Inferior parietal cortex (tissue), 1 donor: ENCODE measurements at regions not wholly inside any gene's neighbourhood (a gene's known extent, or its start where the extent isn't known, plus 50 kb on each side); places are given as distances from the start of the nearest gene placed in this dataset.
"Not testable (repeated sequence)": the region's sequence is repeated elsewhere in the genome, so short reads cannot be mapped to it uniquely, and the experiment has no call there.

Source experiments
- DNase-seq: peaks from one replicate; pipeline ENCODE4 v3.0.0-alpha.2; 2016; ENCODE audit errors: extremely low spot score

GRCh38 chr12:70069221-70070105 is 173.8 kb upstream of the CNOT2 start:
- no peak for DNase-seq

GRCh38 chr12:70070494-70071007 is 172.7 kb upstream of the CNOT2 start:
- no peak for DNase-seq

GRCh38 chr12:70074510-70074909 is 168.7 kb upstream of the CNOT2 start:
- no peak for DNase-seq

- no peak for DNase-seq
These were observed 165.8 kb upstream of the CNOT2 start for GRCh38 chr12:70077441-70077840.

DNA sequence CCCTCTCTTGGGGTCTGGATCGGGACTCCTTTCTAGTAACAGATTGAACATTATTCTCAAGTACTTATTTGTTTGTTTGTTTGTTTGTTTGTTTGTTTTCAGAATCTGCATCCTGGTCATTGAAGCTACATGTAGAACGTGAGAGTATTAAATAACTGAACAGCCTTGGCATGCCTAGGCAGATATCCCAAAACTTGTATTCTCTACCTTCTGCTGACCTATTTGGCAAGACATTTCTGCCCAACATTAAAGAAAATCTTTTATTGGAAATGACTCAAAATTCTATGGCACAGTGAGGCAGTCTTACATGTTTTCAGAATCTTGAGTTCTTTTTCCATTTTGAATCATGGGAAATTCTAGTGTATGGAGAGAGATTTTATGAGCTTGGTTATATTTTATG is 165.1 kb upstream of the CNOT2 start:
- no peak for DNase-seq

DNA sequence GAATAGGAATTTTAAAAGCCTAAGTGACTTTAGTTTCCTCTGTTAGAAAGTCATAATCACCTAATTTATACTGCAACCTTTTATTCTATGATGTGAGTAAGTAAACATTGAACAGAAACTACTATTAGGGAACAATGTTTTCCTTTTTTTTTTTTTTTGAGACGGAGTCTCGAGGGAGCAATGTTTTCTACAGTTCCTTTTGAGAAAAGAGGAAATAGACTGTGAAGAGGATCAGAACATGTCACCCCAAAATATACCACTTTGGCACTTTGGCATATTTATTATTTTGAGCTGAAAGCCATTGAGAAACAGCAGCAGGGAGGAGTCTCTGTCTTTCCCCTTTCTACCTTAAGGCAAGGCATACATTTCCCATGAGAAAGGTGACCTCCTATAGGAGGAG is 162.7 kb upstream of the CNOT2 start:
- DNase-seq = no peak

GRCh38 chr12:70082997-70083676 is 160.1 kb upstream of the CNOT2 start:
- no peak for DNase-seq

DNA sequence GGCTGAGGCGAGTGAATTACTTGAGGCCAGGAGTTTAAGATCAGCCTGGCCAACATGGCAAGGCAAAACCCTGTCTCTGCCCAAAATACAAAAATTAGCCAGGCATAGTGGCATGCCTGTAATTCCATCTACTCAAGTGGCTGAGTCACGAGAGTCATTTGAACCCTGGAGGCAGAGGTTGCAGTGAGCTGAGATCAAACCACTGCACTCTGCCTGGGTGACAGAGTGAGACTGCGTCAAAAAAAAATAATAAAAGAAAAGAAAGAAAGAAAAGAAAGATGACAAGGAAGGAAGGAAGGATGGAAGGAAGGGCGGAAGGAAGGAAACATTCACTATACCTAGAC is 159.6 kb upstream of the CNOT2 start:
- no peak for DNase-seq

DNA sequence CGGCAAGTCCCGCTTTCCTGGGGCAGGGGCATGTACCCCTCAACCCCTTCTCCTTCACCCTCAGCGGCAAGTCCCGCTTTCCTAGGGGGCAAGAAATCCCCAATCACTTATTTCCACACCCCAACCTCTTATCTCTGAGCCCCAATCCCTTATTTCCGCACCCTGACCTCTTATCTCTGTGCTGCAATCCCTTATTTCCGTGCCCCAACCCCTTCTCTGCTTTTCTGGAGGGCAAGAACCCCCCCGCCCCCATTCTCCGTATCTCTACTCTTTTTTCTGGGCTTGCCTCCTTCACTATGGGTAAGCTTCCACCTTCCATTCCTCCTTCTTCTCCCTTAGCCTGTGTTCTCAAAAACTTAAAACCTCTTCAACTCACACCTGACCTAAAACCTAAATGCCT is 156.9 kb upstream of the CNOT2 start:
- not testable (repeated sequence) for DNase-seq

- DNase-seq = no peak
These were observed 152.2 kb upstream of the CNOT2 start for GRCh38 chr12:70091021-70091521.

GRCh38 chr12:70094467-70094866 is 148.8 kb upstream of the CNOT2 start:
- no peak for DNase-seq

- DNase-seq = no peak
These were observed 146.3 kb upstream of the CNOT2 start for GRCh38 chr12:70096759-70097410.

GRCh38 chr12:70101064-70101463 is 142.2 kb upstream of the CNOT2 start:
- no peak for DNase-seq

- no peak for DNase-seq
These were observed 136.9 kb upstream of the CNOT2 start for GRCh38 chr12:70106347-70106746.

- no peak for DNase-seq
These were observed 133.1 kb upstream of the CNOT2 start for GRCh38 chr12:70110085-70110484.

DNA sequence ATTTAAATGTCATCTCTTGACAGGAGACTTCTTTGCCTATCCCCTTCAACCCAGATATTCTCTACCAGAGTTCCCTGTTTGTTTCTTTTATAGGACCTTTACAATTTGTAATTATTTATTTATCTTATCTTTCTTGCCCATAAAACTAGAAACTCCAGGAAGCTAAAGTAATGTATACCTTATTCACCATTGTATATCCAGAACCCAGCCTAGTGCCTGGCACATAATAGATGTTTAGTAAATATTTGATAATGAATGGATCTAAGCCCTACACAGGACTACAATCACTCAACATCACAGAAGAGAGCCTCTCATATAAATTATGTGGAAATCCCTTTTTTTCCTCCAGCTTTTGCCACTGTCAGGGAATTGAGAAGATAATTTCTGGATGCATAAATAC is 125.6 kb upstream of the CNOT2 start:
- no peak for DNase-seq

DNA sequence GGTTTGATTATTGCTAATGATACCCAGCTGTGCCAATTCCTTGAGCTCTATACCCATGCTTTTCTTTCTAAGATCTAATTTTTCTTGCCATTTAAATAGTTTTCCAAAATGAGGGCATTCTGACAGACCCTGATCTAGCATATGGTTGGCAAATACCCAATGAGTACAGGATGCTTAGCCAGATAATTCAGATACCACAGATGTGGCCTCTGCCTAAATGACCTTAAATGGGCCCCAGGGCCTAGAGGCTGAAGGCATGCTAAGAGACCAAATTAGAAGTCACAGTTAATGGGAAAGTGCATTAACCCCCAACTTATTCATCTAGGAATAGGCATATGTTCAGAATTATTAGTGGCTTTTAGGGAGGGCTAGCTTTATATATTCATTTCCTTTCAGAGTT is 122.3 kb upstream of the CNOT2 start:
- DNase-seq = no peak

GRCh38 chr12:70121562-70121961 is 121.7 kb upstream of the CNOT2 start:
- DNase-seq = no peak

DNA sequence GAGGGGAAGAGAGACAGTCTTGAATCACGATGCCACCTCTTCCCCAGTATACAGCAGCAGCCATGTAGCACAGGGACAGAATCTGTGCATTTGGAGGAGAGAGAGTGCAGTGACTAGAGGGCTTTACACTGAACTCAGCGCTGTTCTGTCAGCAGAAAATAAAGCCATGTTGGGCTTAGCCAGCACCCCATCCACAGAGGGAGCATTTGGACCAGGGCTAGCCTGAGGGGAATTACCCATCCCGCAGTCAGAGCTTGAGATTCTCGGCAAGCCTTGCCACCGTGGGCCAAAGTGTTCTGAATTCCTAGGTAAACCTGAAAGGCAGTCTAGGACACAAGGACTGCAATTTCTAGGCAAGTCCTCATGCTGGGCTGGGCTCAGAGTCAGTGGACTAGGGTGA is 120.4 kb upstream of the CNOT2 start:
- no peak for DNase-seq

- no peak for DNase-seq
These were observed 94.2 kb upstream of the CNOT2 start for GRCh38 chr12:70149013-70149412.

DNA sequence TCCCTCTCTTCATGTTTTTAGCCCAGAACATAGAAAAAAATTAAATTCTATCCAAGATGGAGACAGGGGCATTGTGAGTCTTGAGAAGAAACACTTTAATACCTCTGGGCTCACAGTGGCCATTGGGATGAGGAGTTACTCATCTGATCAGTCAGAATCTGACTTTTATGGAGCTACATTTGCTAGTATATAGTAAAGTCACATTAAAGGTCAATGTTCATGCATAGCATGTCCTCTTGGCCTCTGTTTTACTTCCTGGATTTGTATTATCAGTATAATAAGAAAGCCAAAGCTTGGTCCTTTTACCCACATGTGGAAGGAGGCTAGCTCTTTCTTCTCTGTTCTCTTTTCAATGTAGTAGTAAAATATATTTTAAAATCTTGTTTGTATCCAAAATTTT is 93.6 kb upstream of the CNOT2 start:
- no peak for DNase-seq

- DNase-seq = no peak
These were observed 93.0 kb upstream of the CNOT2 start for GRCh38 chr12:70150230-70150629.
